HL-60 (cell line): ENCODE measurements at regions not wholly inside any gene's neighbourhood (a gene's known extent, or its start where the extent isn't known, plus 50 kb on each side); places are given as distances from the start of the nearest gene placed in this dataset.

Experiments used
- DNase-seq, 2 experiments: peaks; one replicate each; pipeline ENCODE4 v3.0.0-alpha.2; 2010 to 2020; ENCODE audit warnings: low read depth in 1 of 2, low spot score in 1 of 2
- H3K27ac ChIP-seq: fragments of 250-450 bp; sonication (Bioruptor Pico); replicated peaks from 2 replicates; pipeline ENCODE4 v1.5.1; 2020; ENCODE audit warnings: mild to moderate bottlenecking, moderate library complexity
- H3K27me3 ChIP-seq: fragments of 250-450 bp; sonication (Bioruptor Pico); 2 replicates; pipeline ENCODE4 v1.5.1; 2021; ENCODE audit warnings: mild to moderate bottlenecking, moderate library complexity; ENCODE audit not compliant: insufficient read depth, poor library complexity, severe bottlenecking
- H3K4me3 ChIP-seq: replicated peaks from 2 replicates; pipeline ENCODE4 v1.5.1; 2011; ENCODE audit warnings: mild to moderate bottlenecking, control low read depth, low read length; ENCODE audit not compliant: insufficient read depth
- CTCF ChIP-seq: IDR thresholded peaks from one replicate; pipeline ENCODE4 v1.5.1; 2011; ENCODE audit warnings: low read length, control low read depth, inconsistent platforms; ENCODE audit not compliant: insufficient read depth
- GABPA ChIP-seq: IDR thresholded peaks from 2 replicates; pipeline ENCODE4 v1.6.1; 2012; ENCODE audit warnings: low read depth
- POLR2AphosphoS5 ChIP-seq: IDR thresholded peaks from 2 replicates; pipeline ENCODE4 v1.6.1; 2012; ENCODE audit warnings: low read depth
- REST ChIP-seq: IDR thresholded peaks from 2 replicates; pipeline ENCODE4 v1.6.1; 2012; ENCODE audit warnings: low read depth; ENCODE audit not compliant: insufficient replicate concordance
- SPI1 ChIP-seq: IDR thresholded peaks from 2 replicates; pipeline ENCODE4 v1.6.1; 2012; ENCODE audit warnings: low read depth, mild to moderate bottlenecking, borderline replicate concordance

- TF ChIP-seq REST (no peak), SPI1 (no peak), CTCF (no peak), POLR2AphosphoS5 (no peak), GABPA (no peak)
- no peak for DNase-seq
- H3K27me3 ChIP-seq = no peaks in the 10 kb centered on the region
- no peak overlapping the region for H3K4me3 ChIP-seq
- H3K27ac ChIP-seq = no peak overlapping the region
These were observed 101.0 kb downstream of the ZNF608 start for GRCh38 chr5:124645396-124645795.

- Histone ChIP-seq H3K27ac (no peak overlapping the region), H3K27me3 (no peaks in the 10 kb centered on the region), H3K4me3 (no peak overlapping the region)
- TF ChIP-seq GABPA = no peak
- TF ChIP-seq POLR2AphosphoS5 = no peak
- TF ChIP-seq CTCF = no peak
- no peak for TF ChIP-seq SPI1
- no peak for TF ChIP-seq REST
- no peak for DNase-seq
These were observed 101.9 kb downstream of the ZNF608 start for GRCh38 chr5:124644582-124644981.

- Histone ChIP-seq H3K4me3 (no peak overlapping the region), H3K27ac (no peak overlapping the region), H3K27me3 (no peaks in the 10 kb centered on the region)
- TF ChIP-seq SPI1 = no peak
- no peak for TF ChIP-seq GABPA
- no peak for TF ChIP-seq REST
- TF ChIP-seq POLR2AphosphoS5 = no peak
- no peak for TF ChIP-seq CTCF
- no peak for DNase-seq
These were observed 102.3 kb downstream of the ZNF608 start for GRCh38 chr5:124644138-124644537.
